Suprapubic skin (tissue), 3 donors: ENCODE measurements at regions not wholly inside any gene's neighbourhood (a gene's known extent, or its start where the extent isn't known, plus 50 kb on each side); places are given as distances from the start of the nearest gene placed in this dataset.

Experiments used
- CTCF ChIP-seq, 2 donors: fragments of 200-600 bp in 1 of 2; fragments of 450-650 bp in 1 of 2; sonication (generic) in 1 of 2; IDR thresholded peaks; one replicate each; pipeline ENCODE4 v1.5.1; 2016 to 2019; ENCODE audit warnings: antibody characterized with exemption in 2 of 2, mild to moderate bottlenecking in 1 of 2, moderate library complexity in 1 of 2
- POLR2AphosphoS5 ChIP-seq, 3 donors: sonication (generic); formaldehyde crosslinking; IDR thresholded peaks; one replicate each; pipeline ENCODE4 v1.6.1; 2017; ENCODE audit warnings: antibody characterized with exemption in 3 of 3

- TF ChIP-seq POLR2AphosphoS5 (IDR thresholded peaks at IDR 0.05), result no peak
- no peak for TF ChIP-seq CTCF (IDR thresholded peaks at IDR 0.05)
These were observed 99.5 kb upstream of the USP38 start for GRCh38 chr4:143085224-143085623.
